ENCODE measurements at regions not wholly inside any gene's neighbourhood (a gene's known extent, or its start where the extent isn't known, plus 50 kb on each side); places are given as distances from the start of the nearest gene placed in this dataset.
A peak's percentile ranks its signal among the peaks of the same experiment; 100 is the strongest.

GRCh38 chr6:8558953-8559352, 123.6 kb upstream of the SLC35B3 start:
- no peak for DNase-seq (ENCODE audit: extremely low read depth in 1 of 11, low read depth in 9 of 11, low spot score in 4 of 11)

- no peak for DNase-seq (ENCODE audit: extremely low read depth in 1 of 11, low read depth in 9 of 11, low spot score in 4 of 11)
Measured at GRCh38 chr6:8557014-8557748, 121.8 kb upstream of the SLC35B3 start.

GRCh38 chr6:8556370-8557013, 121.1 kb upstream of the SLC35B3 start:
- no peak for DNase-seq (ENCODE audit: extremely low read depth in 1 of 11, low read depth in 9 of 11, low spot score in 4 of 11)

GRCh38 chr6:8551993-8552392, 116.6 kb upstream of the SLC35B3 start:
- DNase-seq (ENCODE audit: extremely low read depth in 1 of 11, low read depth in 9 of 11, low spot score in 4 of 11) = no peak

GRCh38 chr6:8551386-8551785, 116.0 kb upstream of the SLC35B3 start:
- no peak for DNase-seq (ENCODE audit: extremely low read depth in 1 of 11, low read depth in 9 of 11, low spot score in 4 of 11)

- no peak for DNase-seq (ENCODE audit: extremely low read depth in 1 of 11, low read depth in 9 of 11, low spot score in 4 of 11)
Measured at GRCh38 chr6:8549074-8549790, 113.9 kb upstream of the SLC35B3 start.

GRCh38 chr6:8546496-8546895, 111.2 kb upstream of the SLC35B3 start:
- no peak for DNase-seq (ENCODE audit: extremely low read depth in 1 of 11, low read depth in 9 of 11, low spot score in 4 of 11)

GRCh38 chr6:8545336-8545735, 110.0 kb upstream of the SLC35B3 start:
- DNase-seq (ENCODE audit: extremely low read depth in 1 of 11, low read depth in 9 of 11, low spot score in 4 of 11) = no peak

GRCh38 chr6:8543714-8544113, 108.4 kb upstream of the SLC35B3 start:
- DNase-seq (ENCODE audit: extremely low read depth in 1 of 11, low read depth in 9 of 11, low spot score in 4 of 11) = no peak

GRCh38 chr6:8539453-8539852, 104.1 kb upstream of the SLC35B3 start:
- DNase-seq (ENCODE audit: extremely low read depth in 1 of 11, low read depth in 9 of 11, low spot score in 4 of 11) = no peak

GRCh38 chr6:8536122-8536521, 100.8 kb upstream of the SLC35B3 start:
- no peak for DNase-seq (ENCODE audit: extremely low read depth in 1 of 11, low read depth in 9 of 11, low spot score in 4 of 11)

GRCh38 chr6:8535519-8535918, 100.2 kb upstream of the SLC35B3 start:
- DNase-seq (ENCODE audit: extremely low read depth in 1 of 11, low read depth in 9 of 11, low spot score in 4 of 11) = no peak

- DNase-seq (ENCODE audit: extremely low read depth in 1 of 11, low read depth in 9 of 11, low spot score in 4 of 11) = peak in 2 of 11 donors; percentile 8 to 11
Measured at GRCh38 chr6:8530785-8531435, 95.6 kb upstream of the SLC35B3 start.

- no peak for DNase-seq (ENCODE audit: extremely low read depth in 1 of 11, low read depth in 9 of 11, low spot score in 4 of 11)
Measured at GRCh38 chr6:8529250-8529649, 93.9 kb upstream of the SLC35B3 start.

- no peak for DNase-seq (ENCODE audit: extremely low read depth in 1 of 11, low read depth in 9 of 11, low spot score in 4 of 11)
Measured at GRCh38 chr6:8527818-8528217, 92.5 kb upstream of the SLC35B3 start.

GRCh38 chr6:8526624-8527023, 91.3 kb upstream of the SLC35B3 start:
- DNase-seq (ENCODE audit: extremely low read depth in 1 of 11, low read depth in 9 of 11, low spot score in 4 of 11) = no peak

- no peak for DNase-seq (ENCODE audit: extremely low read depth in 1 of 11, low read depth in 9 of 11, low spot score in 4 of 11)
Measured at GRCh38 chr6:8525370-8525769, 90.0 kb upstream of the SLC35B3 start.

GRCh38 chr6:8513174-8513573, 77.8 kb upstream of the SLC35B3 start:
- no peak for DNase-seq (ENCODE audit: extremely low read depth in 1 of 11, low read depth in 9 of 11, low spot score in 4 of 11)

- no peak for DNase-seq (ENCODE audit: extremely low read depth in 1 of 11, low read depth in 9 of 11, low spot score in 4 of 11)
Measured at GRCh38 chr6:8507286-8507685, 71.9 kb upstream of the SLC35B3 start.

- DNase-seq (ENCODE audit: extremely low read depth in 1 of 11, low read depth in 9 of 11, low spot score in 4 of 11) = peak in 1 of 11 donors; percentile 10
Measured at GRCh38 chr6:8506126-8506525, 70.8 kb upstream of the SLC35B3 start.

Data from renal cortex interstitium (tissue), 11 donors.